GM18517 (cell line): ENCODE measurements at regions not wholly inside any gene's neighbourhood (a gene's known extent, or its start where the extent isn't known, plus 50 kb on each side); places are given as distances from the start of the nearest gene placed in this dataset.
"Not testable (repeated sequence)": the region's sequence is repeated elsewhere in the genome, so short reads cannot be mapped to it uniquely, and the experiment has no call there.

Source experiments
- ATAC-seq: cut with Tn5 transposase; IDR thresholded peaks from one replicate; pipeline ENCODE4 v1.9.1; 2021; ENCODE audit warnings: mild to moderate bottlenecking, moderate library complexity; ENCODE audit not compliant: unreplicated experiment

DNA sequence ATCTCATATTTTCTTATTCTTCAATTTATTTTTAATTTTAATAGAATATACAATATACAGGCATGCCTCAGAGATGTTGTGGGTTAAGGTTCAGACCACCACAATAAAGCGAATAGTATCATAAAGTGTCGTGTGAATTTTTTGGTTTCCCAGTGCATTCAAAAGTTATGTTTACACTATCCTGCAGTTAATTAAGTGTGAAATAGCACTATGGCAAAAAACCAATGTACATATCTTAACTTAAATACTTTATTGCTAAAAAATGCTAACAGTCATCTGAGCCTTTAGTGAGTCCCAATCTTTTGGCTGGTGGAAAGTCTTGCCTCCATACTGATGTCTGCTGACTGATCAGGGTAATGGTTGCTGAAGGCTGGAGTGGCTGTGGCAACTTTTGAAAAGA lies 637.6 kb downstream of the TDRD15 start:
- ATAC-seq, result no peak

DNA sequence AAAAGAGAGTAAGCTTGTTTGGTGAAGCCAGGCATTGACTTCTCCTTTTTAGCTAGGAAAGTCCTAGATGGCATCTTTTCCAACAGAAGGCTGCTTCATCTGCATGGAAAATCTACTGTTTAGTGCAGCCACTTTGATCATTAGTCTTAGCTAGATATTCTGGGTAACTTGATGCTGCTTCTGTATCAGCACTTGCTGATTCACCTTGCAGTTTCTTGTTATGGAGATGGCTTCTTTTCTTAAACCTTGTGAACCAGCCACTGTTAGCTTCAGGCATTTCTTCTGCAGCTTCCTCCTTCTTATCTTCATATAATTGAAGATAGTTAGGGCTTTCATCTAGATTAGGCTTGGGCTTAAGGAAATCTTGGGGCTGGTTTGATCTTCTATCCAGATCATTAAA lies 639.7 kb downstream of the TDRD15 start:
- no peak for ATAC-seq

DNA sequence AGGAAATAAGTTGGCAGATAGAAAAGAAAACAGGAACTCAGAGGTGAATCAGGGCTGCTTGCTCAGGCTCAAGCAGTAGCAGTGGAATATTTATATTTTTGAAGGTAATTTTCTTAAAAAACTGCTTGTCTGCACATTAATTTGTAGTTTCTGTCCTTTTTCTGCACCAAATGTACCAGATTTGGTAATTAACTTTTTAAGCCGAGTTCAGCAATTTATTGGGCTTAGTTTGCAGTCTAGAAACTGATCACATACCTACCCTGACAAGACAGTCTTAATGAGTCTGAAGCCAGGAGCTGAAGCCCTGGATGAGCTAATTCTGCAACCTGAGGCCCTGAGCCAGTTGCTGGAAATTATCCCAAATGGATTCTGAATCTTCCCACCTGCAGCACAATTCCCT lies 647.0 kb downstream of the TDRD15 start:
- no peak for ATAC-seq

DNA sequence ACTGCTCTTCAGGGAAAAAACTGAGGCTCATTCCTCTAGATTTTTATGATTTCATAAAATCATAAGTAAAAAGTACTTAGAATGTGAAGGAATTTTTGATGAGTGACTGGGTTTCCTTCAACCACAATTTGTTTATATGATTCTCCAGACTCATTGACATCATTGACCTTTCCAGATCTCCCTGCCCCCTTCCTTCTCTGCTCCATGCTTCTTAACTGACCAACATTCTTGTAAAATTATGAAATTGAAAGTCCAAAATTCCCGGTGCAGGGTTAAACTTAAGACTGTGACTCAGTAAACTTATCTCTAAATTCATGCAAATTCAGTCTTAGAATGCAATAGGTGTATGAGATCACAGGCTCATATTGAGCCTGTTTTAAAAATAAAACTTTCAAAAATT lies 648.9 kb downstream of the TDRD15 start:
- no peak for ATAC-seq

DNA sequence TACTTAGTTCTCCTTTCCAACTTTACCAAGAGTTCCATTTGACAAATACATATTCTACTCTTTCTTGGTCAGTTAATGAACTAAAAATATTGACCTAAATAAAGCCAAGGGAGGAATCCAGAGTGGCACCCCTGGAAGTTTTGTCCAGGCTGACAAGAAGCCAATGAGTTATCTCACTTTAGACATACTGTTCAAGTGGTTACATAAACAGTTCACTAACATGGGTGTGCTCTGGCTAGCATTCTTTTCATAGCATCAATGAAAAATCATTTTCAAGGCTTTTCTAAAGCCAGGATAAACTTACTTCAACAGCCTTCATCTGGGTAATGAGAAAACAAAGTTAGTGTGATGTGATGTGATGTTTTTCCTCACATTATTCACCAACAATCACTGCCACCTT lies 649.4 kb downstream of the TDRD15 start:
- ATAC-seq, result no peak

DNA sequence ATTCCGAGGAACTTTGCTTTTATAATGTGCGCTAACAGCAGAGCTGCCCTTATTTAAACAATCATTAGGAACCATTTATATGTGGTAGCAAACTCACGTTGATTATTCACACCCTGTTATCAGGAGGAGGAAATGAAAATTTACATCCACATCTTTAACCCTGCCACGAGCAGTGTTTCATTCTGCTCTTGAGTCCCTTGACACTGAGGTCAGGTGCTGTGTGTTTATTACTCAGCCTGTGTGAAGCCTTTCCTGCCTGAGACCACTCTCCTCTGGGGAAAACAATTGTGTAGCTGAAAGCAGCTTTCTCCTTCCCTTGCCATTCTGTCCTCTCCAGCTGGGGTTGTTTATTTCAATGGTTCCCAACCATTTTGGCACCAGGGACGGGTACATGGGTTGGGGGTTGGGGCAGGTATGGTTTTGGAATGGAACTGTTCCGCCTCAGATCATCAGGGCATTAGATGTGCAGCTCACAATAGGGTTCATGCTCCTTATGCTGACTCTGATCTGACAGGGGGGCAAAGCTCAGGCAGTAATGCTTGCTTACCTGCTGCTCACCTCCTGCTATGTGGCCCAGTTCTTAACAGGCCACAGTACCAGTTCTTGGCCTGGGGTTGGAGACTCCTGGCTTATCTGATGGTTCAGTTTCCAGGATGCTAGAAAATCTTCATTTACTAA lies 651.1 kb downstream of the TDRD15 start:
- no peak for ATAC-seq

DNA sequence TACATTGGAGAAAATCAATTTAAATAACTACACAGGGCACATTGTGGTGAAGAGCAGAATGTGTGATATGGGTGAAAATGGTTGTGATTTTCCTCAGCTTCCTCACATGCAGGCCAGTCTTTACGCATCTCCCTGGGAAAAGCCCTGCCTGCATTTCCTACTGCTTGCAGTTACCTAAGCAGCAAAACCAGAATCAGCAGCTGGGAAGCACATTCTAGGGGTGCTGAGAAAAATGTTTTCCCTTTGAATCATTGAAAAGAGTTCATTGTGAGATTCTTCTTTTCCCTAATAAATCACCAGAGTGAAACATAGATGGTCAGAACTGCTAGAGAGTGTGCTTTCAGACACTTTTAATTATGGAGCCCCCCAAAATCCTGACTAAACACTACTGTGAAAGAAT lies 656.0 kb downstream of the TDRD15 start:
- ATAC-seq, result no peak

DNA sequence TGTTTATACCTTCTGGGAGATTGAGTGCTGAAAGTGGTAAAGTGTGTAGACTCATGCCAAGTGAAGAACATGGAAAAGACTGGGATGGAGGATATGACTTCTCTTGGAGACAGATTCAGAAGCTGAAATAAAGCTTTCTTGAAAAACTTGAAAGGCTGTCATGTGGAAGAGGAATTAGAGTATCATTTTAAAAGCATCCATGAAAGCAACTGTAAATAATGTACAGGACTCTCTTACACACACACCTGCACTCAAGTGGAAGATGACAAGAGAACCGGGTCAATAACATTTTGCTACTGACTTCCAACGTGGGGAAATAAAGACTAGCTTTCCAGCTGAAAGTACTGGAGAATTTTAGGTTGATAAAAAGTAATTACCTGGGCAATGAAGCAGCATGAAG lies 658.2 kb downstream of the TDRD15 start:
- no peak for ATAC-seq

DNA sequence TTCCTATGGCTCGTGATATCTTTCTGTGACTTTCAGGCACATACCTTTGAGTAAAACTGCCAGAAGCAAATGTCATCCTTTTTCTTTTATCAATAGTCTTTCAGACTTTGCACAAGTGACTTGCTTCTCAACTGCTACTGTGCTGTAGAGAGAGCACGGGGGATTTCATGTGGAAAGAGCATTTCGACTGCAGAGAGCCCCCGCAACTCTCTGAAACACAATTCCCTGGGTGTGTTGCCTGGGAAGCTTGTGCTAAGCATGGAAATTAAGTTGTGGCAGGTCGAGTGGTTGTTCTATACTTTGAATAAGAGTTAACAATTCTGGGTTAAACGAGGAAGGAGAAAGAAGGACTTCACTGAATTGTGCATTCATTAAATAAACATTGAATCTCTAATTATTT lies 659.1 kb downstream of the TDRD15 start:
- ATAC-seq, result no peak

DNA sequence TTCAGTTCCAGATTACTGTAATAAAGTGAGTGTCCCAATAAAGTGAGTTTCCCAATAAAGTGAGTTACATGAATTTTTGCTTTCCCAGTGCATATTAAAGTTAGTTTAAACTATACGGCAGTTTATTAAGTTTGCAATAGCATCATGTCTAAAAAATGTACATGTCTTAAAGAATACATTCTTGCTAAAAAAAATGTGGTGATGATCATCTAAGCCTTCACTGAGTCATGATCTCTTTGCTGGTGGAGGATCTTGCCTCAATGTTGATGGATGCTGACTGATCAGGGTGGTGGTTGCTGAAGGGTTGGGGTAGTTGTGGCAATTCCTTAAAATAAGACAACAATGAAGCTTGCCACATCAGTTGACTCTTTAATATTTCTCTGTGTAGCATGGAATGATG lies 664.2 kb downstream of the TDRD15 start:
- ATAC-seq, result no peak

DNA sequence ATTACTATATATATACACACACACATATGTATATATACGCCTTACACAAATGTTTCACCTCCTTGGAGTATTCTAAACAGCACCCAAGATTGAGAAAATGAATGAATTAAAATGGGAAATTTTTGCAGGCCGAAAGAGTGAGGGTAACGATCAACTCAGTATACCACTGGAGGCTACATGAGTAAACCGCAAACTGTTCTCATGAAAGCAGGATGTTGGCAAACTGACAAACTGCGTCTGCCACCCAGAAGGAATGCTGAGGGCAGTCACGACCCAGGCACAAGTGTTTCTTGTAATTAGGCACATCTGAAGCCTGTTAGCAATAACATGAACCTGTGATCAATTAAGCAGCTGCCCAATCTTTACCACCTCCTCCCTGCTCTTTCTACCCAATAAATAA lies 666.5 kb downstream of the TDRD15 start:
- ATAC-seq, result not testable (repeated sequence)

DNA sequence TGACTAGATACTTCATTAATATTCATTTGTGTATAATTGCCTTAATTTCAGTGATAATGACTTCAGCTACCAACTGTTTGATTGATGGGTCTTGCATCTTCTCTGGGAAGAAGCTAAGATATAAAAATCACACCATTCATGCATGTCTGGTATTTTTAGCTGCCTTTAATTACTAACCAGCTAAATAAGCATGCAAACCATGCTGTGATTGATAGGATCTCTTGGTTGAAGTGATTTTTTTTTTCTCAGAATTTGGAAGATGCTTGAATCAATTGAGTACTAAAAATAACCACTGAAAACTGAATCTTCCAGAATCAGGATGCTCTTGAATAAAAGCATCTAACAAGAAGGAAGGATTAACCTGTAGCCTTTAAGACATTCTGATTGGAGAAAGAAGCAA lies 668.8 kb downstream of the TDRD15 start:
- ATAC-seq, result no peak

DNA sequence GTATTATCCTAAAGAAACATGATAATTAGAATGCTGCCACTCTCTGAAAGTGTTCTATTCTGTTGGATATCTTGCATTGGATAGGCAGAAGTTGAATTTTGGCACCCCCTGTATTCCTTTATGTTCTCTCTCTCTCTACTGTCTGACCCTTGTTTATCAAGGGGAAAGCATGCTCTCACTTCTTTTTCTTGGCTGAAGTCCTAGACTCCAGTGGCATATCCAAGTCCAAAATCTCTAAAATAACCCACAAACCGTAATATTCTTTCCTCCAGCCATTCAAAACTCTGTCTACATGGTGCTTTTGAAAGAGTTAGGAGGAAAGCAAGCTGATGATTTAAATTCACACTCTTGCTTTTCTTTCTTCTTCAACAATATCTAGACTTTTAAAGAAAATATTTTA lies 669.7 kb downstream of the TDRD15 start:
- ATAC-seq, result no peak

DNA sequence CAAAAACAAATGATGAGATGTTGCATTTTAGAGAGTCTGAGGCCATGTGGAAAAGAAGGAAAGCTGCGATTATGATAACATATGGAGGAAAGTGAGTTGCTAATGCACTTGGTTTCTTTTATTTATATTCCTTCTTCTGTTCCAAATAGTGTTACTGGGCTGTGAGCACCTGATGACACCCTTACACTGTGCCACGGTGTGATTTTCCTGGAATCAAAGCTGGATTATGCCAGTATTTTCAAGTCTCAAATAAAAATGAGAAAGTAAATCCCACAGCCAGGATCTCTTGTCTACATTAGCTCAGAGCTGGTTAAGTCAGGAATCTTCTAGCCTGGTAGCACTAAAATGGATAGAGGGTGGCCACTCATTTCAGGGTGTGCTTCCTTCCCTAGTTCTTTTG lies 670.8 kb downstream of the TDRD15 start:
- ATAC-seq, result no peak

DNA sequence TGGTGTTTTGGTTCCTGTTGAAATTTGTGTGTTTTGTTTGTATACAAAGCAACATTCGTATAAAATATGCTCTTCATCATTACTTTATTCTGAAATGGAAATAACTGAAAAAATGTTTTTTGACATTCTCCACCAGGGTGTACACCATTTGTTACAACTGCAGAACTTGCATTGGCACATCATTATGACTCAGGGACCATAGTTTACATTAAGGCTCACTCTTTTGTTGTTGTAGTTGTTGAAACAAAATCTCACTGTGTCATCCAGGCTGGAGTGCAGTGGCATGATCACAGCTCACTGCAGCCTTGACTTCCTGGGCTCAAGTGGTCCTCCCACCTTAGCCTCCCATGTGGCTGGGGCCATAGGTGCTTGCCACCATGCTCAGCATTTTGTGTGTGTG lies 676.6 kb downstream of the TDRD15 start:
- ATAC-seq, result no peak

DNA sequence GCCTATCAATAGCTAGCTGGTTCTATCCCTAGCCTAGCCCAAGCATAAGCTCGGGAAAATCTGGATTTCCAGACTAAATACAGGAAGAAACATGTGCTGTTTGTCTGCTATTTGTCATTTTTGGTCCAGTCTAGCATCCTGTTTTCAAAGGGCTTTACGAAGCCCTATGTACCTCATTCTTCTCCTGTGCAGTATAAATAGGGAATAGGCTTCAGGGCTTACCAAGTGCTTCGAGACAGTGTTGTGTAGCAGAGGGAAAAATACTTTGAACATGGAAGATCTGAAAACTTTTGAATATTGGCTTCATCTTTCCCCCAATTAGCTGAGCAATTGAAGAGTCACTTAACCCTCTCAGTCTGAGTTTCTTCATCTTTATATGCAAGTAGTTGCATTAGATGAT lies 679.8 kb downstream of the TDRD15 start:
- ATAC-seq, result no peak

DNA sequence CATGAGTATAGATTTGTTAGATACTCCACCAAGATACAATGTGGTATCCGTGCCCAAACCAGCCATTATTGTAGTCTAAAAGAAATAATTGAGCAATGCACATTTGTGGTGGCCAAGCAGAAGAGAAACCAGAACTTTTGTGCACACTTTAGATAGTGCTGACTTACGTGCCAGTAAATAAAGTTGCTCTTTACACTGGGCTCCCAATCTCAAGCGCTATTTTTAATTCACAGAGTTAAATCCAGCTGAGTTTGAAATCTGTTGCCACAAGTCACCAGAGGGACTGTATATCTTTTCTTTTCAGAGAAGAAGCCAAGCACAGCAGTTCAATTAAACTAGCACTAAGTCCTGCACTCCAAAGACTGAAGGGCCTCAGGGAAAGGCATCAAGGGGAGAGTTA lies 680.4 kb downstream of the TDRD15 start:
- no peak for ATAC-seq

DNA sequence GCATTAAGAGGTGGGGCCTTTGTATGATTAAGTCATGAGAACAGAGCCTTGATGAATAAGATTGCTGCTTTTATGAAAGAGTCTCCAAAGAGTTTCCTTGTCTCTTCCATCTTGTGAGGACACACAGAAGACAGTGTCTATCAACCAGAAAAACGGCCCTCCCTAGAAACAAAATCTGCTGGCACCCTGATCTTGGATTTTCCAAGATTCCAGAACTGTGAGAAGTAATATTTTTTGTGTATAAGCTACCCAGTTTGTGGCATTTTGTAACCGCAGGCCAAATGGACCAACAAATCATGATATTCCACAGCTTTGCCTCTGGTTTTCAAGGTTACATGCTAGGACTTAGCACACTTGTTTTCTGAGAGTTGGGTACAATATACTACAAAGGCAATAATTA lies 687.8 kb downstream of the TDRD15 start:
- ATAC-seq, result no peak

DNA sequence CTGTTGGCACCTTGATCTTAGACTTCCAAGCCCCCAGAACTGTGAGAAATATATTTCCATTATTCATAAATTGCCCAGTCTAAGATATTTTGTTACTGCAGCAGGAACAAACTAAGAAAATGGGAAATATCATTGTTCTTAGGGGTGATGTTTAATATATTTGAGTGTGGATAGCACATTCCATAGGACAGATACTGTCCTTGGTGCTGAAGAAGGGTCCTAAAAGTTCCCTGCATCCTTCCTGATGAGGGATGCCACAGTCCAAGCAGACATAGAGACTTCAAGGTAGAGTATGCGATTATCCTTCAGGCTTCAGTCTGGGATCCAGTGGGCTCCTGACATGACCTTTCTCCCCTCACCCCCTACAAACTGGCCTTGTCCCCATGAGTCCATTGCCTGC lies 689.0 kb downstream of the TDRD15 start:
- ATAC-seq, result no peak

DNA sequence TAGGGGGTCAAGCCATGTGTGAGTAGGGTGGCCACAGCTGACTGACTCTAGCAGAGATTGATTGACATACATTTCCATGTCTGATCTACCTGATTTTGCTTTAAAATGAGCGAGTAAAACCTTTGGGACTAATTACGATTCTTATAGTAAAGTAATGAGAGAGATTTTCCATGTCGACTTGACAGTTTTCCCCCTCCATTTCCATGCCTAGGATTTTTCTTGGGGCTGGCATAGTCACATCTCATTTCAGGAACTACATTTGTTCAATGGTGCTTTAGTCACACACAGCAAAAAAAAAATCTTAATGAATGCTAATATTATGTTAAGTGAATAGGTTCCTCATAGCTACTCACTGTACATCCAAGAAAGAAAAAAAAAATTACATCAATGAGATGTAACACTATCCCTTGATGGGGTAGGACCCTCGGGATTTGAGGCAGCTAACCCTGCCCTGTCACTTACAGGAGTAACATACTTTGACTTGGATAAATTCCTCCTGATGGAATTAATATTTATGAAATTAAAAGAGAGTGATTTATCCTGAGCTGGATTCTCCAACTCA lies 690.9 kb downstream of the TDRD15 start:
- no peak for ATAC-seq

DNA sequence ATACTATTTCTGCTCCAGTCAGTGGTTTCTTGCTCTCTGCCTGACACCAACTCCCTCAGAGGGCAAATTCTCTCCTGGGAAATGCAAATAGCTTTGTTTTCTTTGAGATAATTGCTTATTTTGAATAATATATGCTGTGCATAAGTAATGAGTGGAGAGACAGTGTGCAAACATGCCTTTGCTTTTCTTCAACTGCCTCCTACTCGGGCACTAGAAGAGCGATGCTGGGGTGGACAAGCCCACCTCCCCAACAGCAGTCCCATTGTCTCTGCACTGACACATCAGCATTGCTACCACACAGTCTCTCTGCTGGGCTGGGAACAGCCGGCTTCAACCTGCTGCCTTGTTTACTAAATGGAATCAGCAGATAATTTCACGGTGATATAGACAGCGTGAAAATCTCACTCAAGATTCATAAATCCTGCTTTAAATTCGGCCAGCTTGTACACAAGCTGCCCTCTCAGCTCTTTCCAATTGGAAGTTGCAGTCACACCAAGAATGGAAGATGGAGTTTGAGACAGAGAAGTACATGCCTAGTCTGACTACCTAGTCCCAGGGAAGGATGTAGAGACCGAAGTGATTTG lies 694.5 kb downstream of the TDRD15 start:
- no peak for ATAC-seq

DNA sequence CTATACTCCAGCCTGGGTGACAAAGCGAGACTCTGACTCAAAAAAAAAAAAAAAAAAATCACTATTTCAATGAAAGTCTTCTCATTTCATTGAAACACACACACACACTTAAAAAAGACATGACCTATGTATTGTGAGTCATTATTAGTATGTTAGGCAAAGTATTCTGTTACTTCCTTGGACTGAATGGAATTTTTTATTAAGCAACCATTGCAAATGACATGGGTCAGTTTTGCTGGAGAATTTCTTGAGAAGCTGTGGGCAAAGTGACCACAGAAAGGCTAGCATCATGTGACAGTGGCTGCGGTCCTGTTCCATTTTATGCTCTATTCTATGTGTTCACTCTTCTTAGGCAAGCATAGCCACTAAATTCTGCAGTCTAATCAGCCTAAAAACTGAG lies 695.7 kb downstream of the TDRD15 start:
- no peak for ATAC-seq

DNA sequence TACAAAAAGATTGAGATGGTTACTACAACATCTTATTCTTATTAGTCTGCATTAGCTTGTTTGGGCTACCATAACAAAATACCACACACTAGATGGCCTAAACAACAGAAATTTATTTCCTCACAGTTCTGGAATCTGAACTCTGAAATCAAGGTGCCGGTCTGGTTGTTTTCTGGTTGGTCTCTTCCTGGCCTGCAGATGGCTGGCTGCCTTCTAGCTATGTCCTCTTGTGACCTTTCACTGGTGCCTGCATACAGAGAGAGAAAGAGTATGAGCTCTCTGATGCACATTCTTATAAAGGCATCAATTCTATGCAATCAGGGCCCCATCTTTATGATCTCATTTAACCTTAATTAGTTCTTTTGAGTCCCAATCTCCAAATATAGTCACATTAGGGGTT lies 696.5 kb downstream of the TDRD15 start:
- ATAC-seq, result no peak
